Astrocyte of the spinal cord (primary cell): ENCODE measurements at regions not wholly inside any gene's neighbourhood (a gene's known extent, or its start where the extent isn't known, plus 50 kb on each side); places are given as distances from the start of the nearest gene placed in this dataset.

ENCODE experiments used
- DNase-seq: peaks from one replicate; pipeline ENCODE4 v3.0.0; 2011; ENCODE audit warnings: low read depth, low spot score
- H3K4me3 ChIP-seq: 2 replicates; pipeline ENCODE4 v1.5.1; 2011; ENCODE audit warnings: low read depth, mild to moderate bottlenecking, low read length, moderate library complexity
- CTCF ChIP-seq: IDR thresholded peaks from 2 replicates; pipeline ENCODE4 v1.5.1; 2012; ENCODE audit warnings: low read depth, mild to moderate bottlenecking, low read length, inconsistent platforms
- in situ Hi-C: cut with HindIII; loops from 2 replicates; pipeline ENCODE4 v1.10.0; 2017; ENCODE audit warnings: low sequenced_read_pairs

DNA sequence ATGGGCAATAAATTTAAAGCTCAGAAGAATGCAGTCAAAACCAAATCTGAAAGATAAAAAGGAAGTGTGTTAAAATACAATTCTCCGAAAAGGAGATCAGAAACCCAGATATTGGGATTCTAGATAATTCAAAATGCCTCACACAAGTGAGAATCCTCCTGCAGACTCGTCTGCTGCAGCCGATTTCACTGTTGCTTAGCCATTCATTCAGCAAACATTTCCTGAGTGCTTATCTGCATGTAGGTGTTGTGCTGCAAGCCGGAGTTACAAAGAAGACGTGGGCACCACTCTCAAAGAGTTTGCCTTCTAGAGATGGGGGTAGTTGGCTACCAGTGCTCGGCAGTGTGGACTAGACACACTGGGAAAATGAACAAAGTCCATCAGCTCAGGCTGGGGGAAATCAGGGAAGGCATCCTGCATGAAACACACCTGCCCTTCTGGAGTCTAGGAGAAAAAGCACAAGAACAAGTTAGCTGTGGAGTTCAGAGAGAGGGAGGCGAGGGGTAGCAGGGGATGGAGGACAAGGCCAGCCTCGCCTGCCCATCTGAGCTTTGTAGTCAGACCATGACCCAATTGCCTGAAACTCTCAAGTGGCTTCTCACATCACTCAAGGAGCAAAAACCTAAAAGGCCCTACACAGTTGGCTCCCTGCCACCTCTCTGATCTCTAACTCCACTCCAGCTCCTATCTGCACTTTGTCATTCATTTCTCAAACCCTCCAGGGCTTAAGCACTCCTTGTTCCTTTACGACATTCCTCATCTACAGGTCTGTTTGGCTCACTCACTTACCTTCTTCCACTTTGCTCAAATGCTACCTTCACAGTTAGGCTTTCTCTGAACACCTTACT is 310.0 kb upstream of the DDHD1 start:
- no peak overlapping the region for H3K4me3 ChIP-seq
- TF ChIP-seq CTCF, result no peak
- in situ Hi-C loops, result no loop called here
- no peak for DNase-seq

DNA sequence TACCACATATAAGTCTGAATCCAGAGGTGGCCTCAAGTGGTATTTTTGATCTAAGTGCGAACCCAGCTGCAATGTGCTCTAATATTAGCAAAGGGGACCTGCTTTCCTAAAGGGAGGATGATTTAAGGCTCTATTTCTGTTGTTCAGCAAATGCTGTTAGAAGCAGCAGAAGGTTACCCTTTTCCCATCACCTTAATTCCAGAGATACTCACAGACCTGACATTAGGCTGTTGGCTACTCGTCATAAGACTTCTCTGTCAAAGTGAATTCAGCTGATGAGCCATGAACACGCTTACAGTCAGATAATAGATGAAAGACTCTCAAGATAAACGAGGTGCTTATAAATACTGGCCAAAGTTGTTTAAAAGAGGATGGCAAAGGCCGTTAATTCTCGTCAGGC is 308.7 kb upstream of the DDHD1 start:
- in situ Hi-C loops, result no loop called here
- no peak for DNase-seq
- TF ChIP-seq CTCF, result no peak

DNA sequence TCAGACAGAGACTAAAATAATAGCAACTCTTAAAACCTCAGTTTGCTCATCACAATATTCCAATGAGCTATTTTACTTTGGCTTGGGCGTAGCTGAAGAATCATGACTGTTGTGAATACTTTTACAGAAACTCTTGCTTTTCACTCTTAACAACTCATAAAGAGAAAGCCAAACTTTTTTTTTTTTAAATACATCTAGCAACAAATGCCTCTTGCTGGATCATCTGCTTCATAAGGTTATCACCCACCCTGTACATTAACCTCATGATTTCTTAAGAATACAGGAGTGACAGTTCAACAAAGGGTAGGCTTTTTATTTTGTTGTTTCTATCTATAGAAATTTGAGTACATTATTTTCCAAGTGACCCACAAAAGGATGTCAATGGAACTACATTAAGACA is 307.4 kb upstream of the DDHD1 start:
- DNase-seq, result no peak
- in situ Hi-C loops, result no loop called here
- TF ChIP-seq CTCF, result no peak
- H3K4me3 ChIP-seq, result no peak overlapping the region

More for the DNA sequence above, 308.7 kb upstream of the DDHD1 start:
- no peak overlapping the region for H3K4me3 ChIP-seq

DNA sequence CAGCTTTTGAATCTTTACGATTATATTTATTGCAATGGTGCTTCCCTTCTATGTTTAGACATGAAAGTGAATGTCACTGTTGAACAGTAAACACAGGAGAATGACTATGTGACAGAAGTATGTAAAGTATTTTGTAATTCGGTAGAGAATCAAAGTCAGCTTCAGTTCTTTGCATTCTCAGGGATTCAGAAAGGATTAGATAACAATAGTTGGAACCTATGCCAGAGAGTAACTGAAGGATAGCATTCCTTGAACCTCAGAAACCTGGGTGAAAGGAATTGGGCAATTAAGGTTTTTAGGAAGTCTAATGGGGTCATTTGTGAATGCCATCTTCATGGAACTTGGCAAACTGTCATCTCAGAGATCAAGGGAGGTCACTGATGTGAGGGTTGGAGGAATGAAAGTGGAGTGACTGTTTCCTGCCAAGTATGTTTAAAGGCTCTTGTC is 305.3 kb upstream of the DDHD1 start:
- H3K4me3 ChIP-seq, result no peak overlapping the region
- peak; percentile 47 for DNase-seq
- in situ Hi-C loops, result no loop called here
- no peak for TF ChIP-seq CTCF

DNA sequence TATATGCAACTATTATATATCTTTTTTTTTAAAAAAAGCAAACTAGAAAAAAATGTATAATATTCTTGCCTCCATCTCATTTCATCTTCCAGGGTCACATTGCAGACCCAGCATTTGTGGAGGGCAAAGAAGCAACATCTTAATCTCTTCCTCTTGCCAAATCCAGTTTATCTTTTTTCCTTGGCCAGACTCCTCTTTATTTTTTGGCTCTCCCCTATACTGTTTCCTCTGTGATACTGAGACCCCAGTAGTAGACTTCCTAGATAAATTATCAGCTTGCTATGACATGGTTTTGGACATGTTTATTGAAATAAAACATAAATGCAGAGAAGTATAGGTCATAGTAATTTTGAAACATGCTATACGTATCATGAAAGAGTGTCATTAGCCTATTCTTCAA is 303.8 kb upstream of the DDHD1 start:
- no peak for DNase-seq
- no peak overlapping the region for H3K4me3 ChIP-seq
- TF ChIP-seq CTCF, result no peak
- in situ Hi-C loops, result no loop called here

DNA sequence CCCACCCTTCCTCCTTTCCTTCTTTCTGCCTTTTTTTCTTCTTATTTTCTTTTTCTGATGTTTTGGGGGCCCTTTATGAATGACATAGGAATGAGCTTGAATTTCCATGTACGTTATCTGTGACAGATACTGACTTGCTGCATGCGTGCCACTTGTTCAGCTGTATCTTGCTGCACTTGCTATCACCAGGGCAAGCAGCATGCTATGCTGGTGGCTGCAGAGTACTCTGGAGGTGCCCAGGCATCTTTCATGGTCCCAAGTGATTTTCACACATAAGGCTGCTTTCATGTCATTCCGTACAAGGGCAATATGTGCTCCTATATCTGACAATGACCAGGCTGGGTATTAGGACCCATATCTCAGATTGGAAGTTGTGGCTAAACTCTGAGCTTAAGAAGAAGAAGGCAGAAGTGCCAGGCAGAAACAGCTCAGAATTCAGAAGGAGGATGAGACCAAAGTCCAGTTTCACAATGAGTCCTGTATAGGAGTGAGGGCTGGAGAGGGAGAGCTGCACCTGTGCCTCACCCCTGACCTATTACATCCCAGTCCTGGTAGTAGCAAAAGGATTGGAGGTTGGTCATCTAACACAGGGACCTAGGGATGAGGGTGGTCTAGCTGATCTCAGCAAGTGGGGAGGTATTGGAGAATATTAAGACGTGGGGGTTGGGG is 299.0 kb upstream of the DDHD1 start:
- in situ Hi-C loops, result no loop called here
- DNase-seq, result no peak
- TF ChIP-seq CTCF, result no peak

More for the DNA sequence above, 299.0 kb upstream of the DDHD1 start:
- H3K4me3 ChIP-seq, result no peak overlapping the region
